ENCODE measurements at regions not wholly inside any gene's neighbourhood (a gene's known extent, or its start where the extent isn't known, plus 50 kb on each side); places are given as distances from the start of the nearest gene placed in this dataset.

- TF ChIP-seq CTCF (IDR thresholded peaks at IDR 0.05; ENCODE audit: insufficient read depth, missing control alignments): no peak
- DNase-seq (ENCODE audit: insufficient read length, low spot score) (no peak), FAIRE-seq (no peak)
Measured at GRCh38 chr6:99808992-99809391, 185.0 kb downstream of the MCHR2 start.

- FAIRE-seq (no peak), DNase-seq (ENCODE audit: insufficient read length, low spot score) (no peak)
- no peak for TF ChIP-seq CTCF (IDR thresholded peaks at IDR 0.05; ENCODE audit: insufficient read depth, missing control alignments)
Measured at GRCh38 chr6:99810295-99810694, 183.7 kb downstream of the MCHR2 start.

- no peak for DNase-seq (ENCODE audit: insufficient read length, low spot score)
- TF ChIP-seq CTCF (IDR thresholded peaks at IDR 0.05; ENCODE audit: insufficient read depth, missing control alignments): no peak
- FAIRE-seq: no peak
Measured at GRCh38 chr6:99810942-99811620, 182.9 kb downstream of the MCHR2 start.

- FAIRE-seq (no peak), DNase-seq (ENCODE audit: insufficient read length, low spot score) (no peak)
- no peak for TF ChIP-seq CTCF (IDR thresholded peaks at IDR 0.05; ENCODE audit: insufficient read depth, missing control alignments)
Measured at GRCh38 chr6:99811636-99812035, 182.4 kb downstream of the MCHR2 start.

GRCh38 chr6:99813565-99813964 is 180.5 kb downstream of the MCHR2 start:
- FAIRE-seq (no peak), DNase-seq (ENCODE audit: insufficient read length, low spot score) (no peak)
- TF ChIP-seq CTCF (IDR thresholded peaks at IDR 0.05; ENCODE audit: insufficient read depth, missing control alignments): no peak

- TF ChIP-seq CTCF (IDR thresholded peaks at IDR 0.05; ENCODE audit: insufficient read depth, missing control alignments): no peak
- DNase-seq (ENCODE audit: insufficient read length, low spot score): no peak
- FAIRE-seq: no peak
Measured at GRCh38 chr6:99814230-99814928, 179.6 kb downstream of the MCHR2 start.

GRCh38 chr6:99816795-99817194 is 177.2 kb downstream of the MCHR2 start:
- no peak for TF ChIP-seq CTCF (IDR thresholded peaks at IDR 0.05; ENCODE audit: insufficient read depth, missing control alignments)
- FAIRE-seq: no peak

More at GRCh38 chr6:99816795-99817194, 177.2 kb downstream of the MCHR2 start:
- no peak for DNase-seq (ENCODE audit: insufficient read length, low spot score)
